Testis (tissue), 2 donors: ENCODE measurements at regions not wholly inside any gene's neighbourhood (a gene's known extent, or its start where the extent isn't known, plus 50 kb on each side); places are given as distances from the start of the nearest gene placed in this dataset.

Experiments
- DNase-seq: peaks from one replicate; pipeline ENCODE4 v3.0.0-alpha.2; 2019
- H3K27ac ChIP-seq, 2 donors: fragments of 200-600 bp; sonication (generic); one replicate each; pipeline ENCODE4 v1.5.1; 2019
- H3K27me3 ChIP-seq: fragments of 200-600 bp; sonication (generic); one replicate; pipeline ENCODE4 v1.5.1; 2019
- H3K36me3 ChIP-seq: fragments of 200-600 bp; sonication (generic); one replicate; pipeline ENCODE4 v1.5.1; 2017; ENCODE audit warnings: low read depth; ENCODE audit errors: missing control alignments
- H3K4me1 ChIP-seq: fragments of 200-600 bp; sonication (generic); one replicate; pipeline ENCODE4 v1.5.1; 2019
- H3K4me3 ChIP-seq, 2 donors: fragments of 200-600 bp; sonication (generic); one replicate each; pipeline ENCODE4 v1.5.1; 2017 to 2019
- H3K9me3 ChIP-seq: fragments of 200-600 bp; sonication (generic); one replicate; pipeline ENCODE4 v1.5.1; 2017
- CTCF ChIP-seq, 3 experiments: fragments of 450-650 bp in 2 of 3; fragments of 200-600 bp in 1 of 3; sonication (generic) in 1 of 3; IDR thresholded peaks; one replicate each; pipeline ENCODE4 v1.5.1; 2016 to 2019; ENCODE audit warnings: antibody characterized with exemption in 3 of 3, mild to moderate bottlenecking in 2 of 3, moderate library complexity in 1 of 3
- POLR2A ChIP-seq: fragments of 450-650 bp; IDR thresholded peaks from one replicate; pipeline ENCODE4 v1.6.1; 2017; ENCODE audit warnings: antibody characterized with exemption, mild to moderate bottlenecking, moderate library complexity
- WGBS, 2 donors: methylation state at CpG; one replicate each; pipeline ENCODE4 v1.1.5; 2018; 5-methylcytosine and 5-hydroxymethylcytosine counted together
- intact Hi-C: fragments of 100-400 bp; cut with DNase I; formaldehyde crosslinking; loops from one replicate; pipeline ENCODE4 v1.15.1; 2023; ENCODE audit warnings: low total_unique reads

- H3K4me1 ChIP-seq: no peaks in the 10 kb centered on the region
- TF ChIP-seq POLR2A (no peak), CTCF (IDR thresholded peaks at IDR 0.05) (no peak)
- intact Hi-C loops: no loop called here
Observed at GRCh38 chr6:10054672-10055071, 360.2 kb downstream of the TFAP2A start.

DNA sequence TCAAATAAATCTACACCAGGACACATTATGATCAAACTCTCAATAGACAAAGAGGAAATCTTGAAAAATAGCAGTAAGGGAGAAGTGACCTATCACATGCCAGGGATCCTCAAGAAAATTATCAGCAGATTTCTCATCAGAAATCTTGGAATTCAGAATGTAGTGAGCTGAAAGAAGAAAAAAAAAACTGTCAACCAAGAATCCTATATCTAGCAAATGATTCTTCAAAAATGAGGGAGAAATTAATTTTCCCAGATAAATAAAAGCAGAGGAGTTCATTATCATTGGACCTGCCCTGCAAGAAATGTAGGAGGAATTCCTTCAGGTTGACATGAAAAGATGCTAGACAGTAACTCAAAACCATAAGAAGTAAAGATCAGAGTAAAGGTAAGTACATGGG, 363.6 kb downstream of the TFAP2A start:
- H3K27me3 ChIP-seq: no peaks in the 10 kb centered on the region
- TF ChIP-seq POLR2A (no peak), CTCF (IDR thresholded peaks at IDR 0.05) (no peak)

More at GRCh38 chr6:10054672-10055071, 360.2 kb downstream of the TFAP2A start:
- Histone ChIP-seq H3K27me3 (no peaks in the 10 kb centered on the region), H3K27ac (no peak overlapping the region), H3K4me3 (no peak overlapping the region), H3K36me3 (no peaks in the 10 kb centered on the region), H3K9me3 (no peaks in the 10 kb centered on the region)
- no peak for DNase-seq

DNA sequence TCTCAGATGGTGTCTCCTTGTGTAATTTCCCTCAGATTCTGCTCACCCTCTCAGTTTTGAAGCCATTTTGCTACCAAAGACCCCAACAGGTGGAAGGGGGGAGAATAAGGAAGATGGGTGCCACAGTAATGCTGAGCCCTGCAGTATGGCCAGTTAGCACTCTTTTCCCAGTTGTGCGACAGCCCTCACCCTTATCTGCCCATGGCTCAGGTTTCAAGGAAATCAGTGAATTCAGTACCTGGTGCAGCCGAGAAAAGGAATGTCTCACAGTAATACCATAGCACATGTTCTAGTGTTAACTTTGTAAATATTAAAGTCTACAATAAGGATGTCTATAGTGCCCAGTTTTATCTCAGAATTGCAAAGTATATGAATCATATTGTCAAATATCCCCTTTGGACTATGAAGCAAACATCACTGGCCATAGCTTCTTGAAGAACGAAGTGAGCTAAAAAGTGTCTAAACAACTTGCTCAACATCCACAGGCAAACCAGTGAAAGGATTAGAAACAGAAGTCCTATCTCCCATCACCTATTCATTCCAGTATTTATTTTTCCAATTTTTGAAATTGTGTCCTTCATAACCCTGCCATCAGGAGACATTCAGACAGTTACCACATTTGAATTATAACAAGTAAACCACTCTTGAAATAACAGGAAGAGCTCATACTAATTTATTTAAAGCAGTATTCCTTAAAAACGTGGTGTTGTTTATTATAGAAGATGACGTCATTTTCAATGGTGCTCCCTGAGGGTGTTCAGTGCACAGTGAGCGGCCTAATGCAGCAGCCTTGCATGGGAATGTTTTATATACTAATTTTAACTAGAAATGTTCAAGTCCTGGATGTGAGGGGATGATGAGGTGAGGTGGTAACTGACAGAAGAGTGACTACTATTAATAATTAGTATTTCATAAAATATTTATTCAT, 366.2 kb downstream of the TFAP2A start:
- 60 to 63% methylated on average over 6 of the region's 6 CpGs for WGBS, 2 donors
- no peaks in the 10 kb centered on the region for H3K27me3 ChIP-seq
- no peak for DNase-seq
- TF ChIP-seq CTCF (IDR thresholded peaks at IDR 0.05) (no peak), POLR2A (no peak)
- no peaks in the 10 kb centered on the region for H3K36me3 ChIP-seq
- no peak overlapping the region for H3K27ac ChIP-seq
- no peaks in the 10 kb centered on the region for H3K9me3 ChIP-seq
- H3K4me3 ChIP-seq: no peak overlapping the region
- intact Hi-C loops: no loop called here
- no peaks in the 10 kb centered on the region for H3K4me1 ChIP-seq

More for the DNA sequence above, 363.6 kb downstream of the TFAP2A start:
- no peaks in the 10 kb centered on the region for H3K4me1 ChIP-seq
- H3K36me3 ChIP-seq: no peaks in the 10 kb centered on the region
- intact Hi-C loops: no loop called here
- H3K27ac ChIP-seq: no peak overlapping the region
- no peak overlapping the region for H3K4me3 ChIP-seq
- no peak for DNase-seq
- H3K9me3 ChIP-seq: no peaks in the 10 kb centered on the region

GRCh38 chr6:10042280-10042679, 372.6 kb downstream of the TFAP2A start:
- H3K27ac ChIP-seq: no peak overlapping the region
- H3K27me3 ChIP-seq: no peaks in the 10 kb centered on the region
- no peak for DNase-seq
- H3K36me3 ChIP-seq: no peaks in the 10 kb centered on the region
- 77 to 87% methylated on average over 4 of the region's 4 CpGs for WGBS, 2 donors
- no peaks in the 10 kb centered on the region for H3K9me3 ChIP-seq
- TF ChIP-seq CTCF (IDR thresholded peaks at IDR 0.05) (no peak), POLR2A (no peak)
- H3K4me3 ChIP-seq: no peak overlapping the region
- H3K4me1 ChIP-seq: no peaks in the 10 kb centered on the region
- intact Hi-C loops: no loop called here
